ENCODE measurements at regions not wholly inside any gene's neighbourhood (a gene's known extent, or its start where the extent isn't known, plus 50 kb on each side); places are given as distances from the start of the nearest gene placed in this dataset.

GRCh38 chr4:59058543-59058942 is 1948.4 kb upstream of the IGFBP7 start:
- no peak for DNase-seq
- TF ChIP-seq, protein P1, sequence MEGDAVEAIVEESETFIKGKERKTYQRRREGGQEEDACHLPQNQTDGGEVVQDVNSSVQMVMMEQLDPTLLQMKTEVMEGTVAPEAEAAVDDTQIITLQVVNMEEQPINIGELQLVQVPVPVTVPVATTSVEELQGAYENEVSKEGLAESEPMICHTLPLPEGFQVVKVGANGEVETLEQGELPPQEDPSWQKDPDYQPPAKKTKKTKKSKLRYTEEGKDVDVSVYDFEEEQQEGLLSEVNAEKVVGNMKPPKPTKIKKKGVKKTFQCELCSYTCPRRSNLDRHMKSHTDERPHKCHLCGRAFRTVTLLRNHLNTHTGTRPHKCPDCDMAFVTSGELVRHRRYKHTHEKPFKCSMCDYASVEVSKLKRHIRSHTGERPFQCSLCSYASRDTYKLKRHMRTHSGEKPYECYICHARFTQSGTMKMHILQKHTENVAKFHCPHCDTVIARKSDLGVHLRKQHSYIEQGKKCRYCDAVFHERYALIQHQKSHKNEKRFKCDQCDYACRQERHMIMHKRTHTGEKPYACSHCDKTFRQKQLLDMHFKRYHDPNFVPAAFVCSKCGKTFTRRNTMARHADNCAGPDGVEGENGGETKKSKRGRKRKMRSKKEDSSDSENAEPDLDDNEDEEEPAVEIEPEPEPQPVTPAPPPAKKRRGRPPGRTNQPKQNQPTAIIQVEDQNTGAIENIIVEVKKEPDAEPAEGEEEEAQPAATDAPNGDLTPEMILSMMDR (IDR thresholded peaks at IDR 0.05): no peak
- no peak for TF ChIP-seq POLR2A (IDR thresholded peaks at IDR 0.05)
- Histone ChIP-seq H3K4me3 (no peak overlapping the region), H3K4me1 (no peaks in the 10 kb centered on the region), H3K9me3 (no peaks in the 10 kb centered on the region), H3K36me3 (no peaks in the 10 kb centered on the region), H3K27me3 (no peaks in the 10 kb centered on the region), H3K27ac (no peak overlapping the region)

- Histone ChIP-seq H3K9me3 (no peaks in the 10 kb centered on the region), H3K4me3 (no peak overlapping the region), H3K36me3 (no peaks in the 10 kb centered on the region), H3K27me3 (no peaks in the 10 kb centered on the region), H3K27ac (no peak overlapping the region), H3K4me1 (no peaks in the 10 kb centered on the region)
- TF ChIP-seq, protein P1 (IDR thresholded peaks at IDR 0.05): no peak
- TF ChIP-seq POLR2A (IDR thresholded peaks at IDR 0.05): no peak
- DNase-seq: no peak
Observed at GRCh38 chr4:59060002-59060846, 1950.0 kb upstream of the IGFBP7 start.

GRCh38 chr4:59060895-59061294 is 1950.7 kb upstream of the IGFBP7 start:
- H3K4me1 ChIP-seq: no peaks in the 10 kb centered on the region
- H3K27ac ChIP-seq: no peak overlapping the region
- DNase-seq: no peak
- no peaks in the 10 kb centered on the region for H3K9me3 ChIP-seq
- no peak overlapping the region for H3K4me3 ChIP-seq
- no peaks in the 10 kb centered on the region for H3K36me3 ChIP-seq
- TF ChIP-seq, protein P1 (IDR thresholded peaks at IDR 0.05): no peak
- TF ChIP-seq POLR2A (IDR thresholded peaks at IDR 0.05): no peak
- no peaks in the 10 kb centered on the region for H3K27me3 ChIP-seq

DNA sequence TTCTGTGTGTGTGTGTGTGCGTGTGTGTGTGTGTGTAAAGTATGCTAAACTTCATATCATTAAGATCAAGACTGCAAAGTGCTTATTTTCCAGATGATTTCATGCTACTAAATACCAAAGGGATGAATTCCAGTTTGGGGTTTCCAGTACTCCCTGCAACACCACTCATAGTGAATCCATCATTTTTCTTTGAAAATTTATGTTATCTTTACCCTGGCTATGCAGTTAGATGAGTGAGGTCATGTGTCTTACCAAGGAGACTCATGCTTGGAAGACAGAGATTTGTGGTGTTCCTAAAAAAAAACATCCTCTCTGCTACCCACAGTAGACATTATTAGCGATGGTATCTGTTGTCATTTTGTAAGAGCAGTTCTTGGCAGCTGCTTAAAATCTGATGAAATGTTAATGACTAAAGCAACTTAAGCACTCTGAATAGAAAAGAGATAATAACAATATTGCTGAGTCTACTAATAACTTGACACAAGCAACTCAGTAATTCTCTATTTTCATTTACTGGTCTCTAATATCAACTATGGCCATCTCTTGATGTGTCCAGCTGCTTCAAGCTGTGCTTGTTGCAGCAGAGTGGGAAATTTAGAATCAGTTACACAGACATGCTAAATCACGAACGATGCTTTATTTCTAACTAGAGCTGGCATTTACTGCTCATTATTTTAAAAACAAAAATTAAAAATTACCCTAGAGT is 1953.0 kb upstream of the IGFBP7 start:
- Histone ChIP-seq H3K36me3 (no peaks in the 10 kb centered on the region), H3K4me3 (no peak overlapping the region), H3K4me1 (no peaks in the 10 kb centered on the region), H3K27me3 (no peaks in the 10 kb centered on the region), H3K9me3 (no peaks in the 10 kb centered on the region), H3K27ac (no peak overlapping the region)
- TF ChIP-seq, protein P1 (IDR thresholded peaks at IDR 0.05): no peak
- TF ChIP-seq POLR2A (IDR thresholded peaks at IDR 0.05): no peak
- DNase-seq: no peak

DNA sequence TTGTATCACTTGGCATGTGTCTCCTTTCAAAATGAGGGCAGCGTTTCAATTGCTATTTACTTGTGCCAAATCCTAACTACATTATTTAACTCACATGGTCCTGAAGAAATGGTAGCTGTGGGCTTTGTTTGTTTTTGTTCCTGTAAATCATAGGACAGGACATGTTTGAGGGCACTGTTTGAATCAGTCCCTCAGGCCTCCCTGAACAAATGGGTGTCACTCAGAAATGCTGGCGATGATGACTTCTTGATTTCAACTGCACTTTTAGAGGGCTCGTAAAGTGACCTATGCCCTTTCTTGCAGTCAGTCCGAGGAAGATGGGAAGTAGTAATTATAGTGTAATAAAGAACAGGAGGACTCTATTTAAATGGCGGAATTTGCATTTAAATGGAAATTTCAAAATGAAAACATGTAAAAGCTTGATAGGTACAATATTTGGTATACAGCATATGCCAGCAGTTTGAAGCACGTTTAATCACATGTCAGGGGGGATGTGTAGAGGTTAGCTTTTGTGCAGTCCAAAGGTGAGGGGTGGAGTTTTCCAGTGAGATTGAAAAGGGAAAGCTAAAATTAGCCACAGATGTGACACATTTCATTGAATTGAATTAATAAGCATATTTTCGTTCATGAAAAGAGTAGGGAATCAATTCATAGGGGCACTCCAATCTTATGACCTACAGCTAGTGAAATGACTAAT is 1958.7 kb upstream of the IGFBP7 start:
- TF ChIP-seq POLR2A (IDR thresholded peaks at IDR 0.05): no peak
- TF ChIP-seq, protein P1 (IDR thresholded peaks at IDR 0.05): no peak
- Histone ChIP-seq H3K36me3 (no peaks in the 10 kb centered on the region), H3K4me1 (no peaks in the 10 kb centered on the region), H3K27ac (no peak overlapping the region), H3K27me3 (no peaks in the 10 kb centered on the region), H3K4me3 (no peak overlapping the region), H3K9me3 (no peaks in the 10 kb centered on the region)
- DNase-seq: no peak

All from Peyer's patch (tissue), 4 donors.